LNCaP clone FGC (cell line): ENCODE measurements at regions not wholly inside any gene's neighbourhood (a gene's known extent, or its start where the extent isn't known, plus 50 kb on each side); places are given as distances from the start of the nearest gene placed in this dataset.

Source experiments
- DNase-seq: peaks from one replicate; pipeline ENCODE4 v3.0.0-alpha.2; 2011; ENCODE audit warnings: low read depth
- H3K4me3 ChIP-seq: 2 replicates; pipeline ENCODE4 v1.5.1; 2011; ENCODE audit warnings: mild to moderate bottlenecking, low read depth, low read length, control low read depth
- TF ChIP-seq, protein P1 (sequence below): IDR thresholded peaks from 2 replicates; pipeline ENCODE4 v1.5.1; 2012; ENCODE audit warnings: mild to moderate bottlenecking; ENCODE audit not compliant: control insufficient read depth, insufficient read depth; ENCODE audit errors: extremely low read depth

DNA sequence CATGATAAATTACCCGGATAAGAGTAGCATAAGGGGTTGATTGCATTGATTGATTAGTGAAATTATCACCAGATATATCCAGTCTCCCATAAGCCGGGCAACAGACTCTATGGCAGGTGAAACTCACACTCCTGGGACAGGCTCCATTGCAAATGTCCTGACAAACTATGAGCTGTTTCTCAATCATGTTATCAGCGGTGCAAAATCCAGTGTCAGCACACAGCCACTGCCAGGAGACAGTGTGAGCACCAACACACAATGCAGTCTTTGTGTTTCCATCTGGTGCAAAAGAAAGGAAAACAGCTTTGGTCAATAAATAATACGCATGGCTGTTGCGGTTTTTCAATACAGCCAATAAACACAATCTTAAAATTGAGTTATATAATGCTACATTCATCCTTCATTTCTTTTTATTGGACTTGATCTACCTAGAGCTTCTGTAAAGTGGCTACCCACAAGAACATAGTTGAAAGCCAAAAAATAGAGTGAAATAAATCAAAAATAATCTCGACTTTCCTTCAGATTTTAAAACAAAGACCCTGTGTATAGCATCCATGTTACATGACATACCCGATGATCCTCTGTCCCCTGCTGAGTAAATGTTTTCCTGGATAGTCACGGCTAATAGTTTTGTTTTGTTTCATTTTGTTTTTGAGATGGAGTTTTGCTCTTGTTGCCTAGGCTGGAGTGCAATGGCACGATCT lies 64.3 kb upstream of the AFDN start:
- no peak for DNase-seq
- TF ChIP-seq, protein P1, sequence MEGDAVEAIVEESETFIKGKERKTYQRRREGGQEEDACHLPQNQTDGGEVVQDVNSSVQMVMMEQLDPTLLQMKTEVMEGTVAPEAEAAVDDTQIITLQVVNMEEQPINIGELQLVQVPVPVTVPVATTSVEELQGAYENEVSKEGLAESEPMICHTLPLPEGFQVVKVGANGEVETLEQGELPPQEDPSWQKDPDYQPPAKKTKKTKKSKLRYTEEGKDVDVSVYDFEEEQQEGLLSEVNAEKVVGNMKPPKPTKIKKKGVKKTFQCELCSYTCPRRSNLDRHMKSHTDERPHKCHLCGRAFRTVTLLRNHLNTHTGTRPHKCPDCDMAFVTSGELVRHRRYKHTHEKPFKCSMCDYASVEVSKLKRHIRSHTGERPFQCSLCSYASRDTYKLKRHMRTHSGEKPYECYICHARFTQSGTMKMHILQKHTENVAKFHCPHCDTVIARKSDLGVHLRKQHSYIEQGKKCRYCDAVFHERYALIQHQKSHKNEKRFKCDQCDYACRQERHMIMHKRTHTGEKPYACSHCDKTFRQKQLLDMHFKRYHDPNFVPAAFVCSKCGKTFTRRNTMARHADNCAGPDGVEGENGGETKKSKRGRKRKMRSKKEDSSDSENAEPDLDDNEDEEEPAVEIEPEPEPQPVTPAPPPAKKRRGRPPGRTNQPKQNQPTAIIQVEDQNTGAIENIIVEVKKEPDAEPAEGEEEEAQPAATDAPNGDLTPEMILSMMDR, result no peak
- no peak overlapping the region for H3K4me3 ChIP-seq

DNA sequence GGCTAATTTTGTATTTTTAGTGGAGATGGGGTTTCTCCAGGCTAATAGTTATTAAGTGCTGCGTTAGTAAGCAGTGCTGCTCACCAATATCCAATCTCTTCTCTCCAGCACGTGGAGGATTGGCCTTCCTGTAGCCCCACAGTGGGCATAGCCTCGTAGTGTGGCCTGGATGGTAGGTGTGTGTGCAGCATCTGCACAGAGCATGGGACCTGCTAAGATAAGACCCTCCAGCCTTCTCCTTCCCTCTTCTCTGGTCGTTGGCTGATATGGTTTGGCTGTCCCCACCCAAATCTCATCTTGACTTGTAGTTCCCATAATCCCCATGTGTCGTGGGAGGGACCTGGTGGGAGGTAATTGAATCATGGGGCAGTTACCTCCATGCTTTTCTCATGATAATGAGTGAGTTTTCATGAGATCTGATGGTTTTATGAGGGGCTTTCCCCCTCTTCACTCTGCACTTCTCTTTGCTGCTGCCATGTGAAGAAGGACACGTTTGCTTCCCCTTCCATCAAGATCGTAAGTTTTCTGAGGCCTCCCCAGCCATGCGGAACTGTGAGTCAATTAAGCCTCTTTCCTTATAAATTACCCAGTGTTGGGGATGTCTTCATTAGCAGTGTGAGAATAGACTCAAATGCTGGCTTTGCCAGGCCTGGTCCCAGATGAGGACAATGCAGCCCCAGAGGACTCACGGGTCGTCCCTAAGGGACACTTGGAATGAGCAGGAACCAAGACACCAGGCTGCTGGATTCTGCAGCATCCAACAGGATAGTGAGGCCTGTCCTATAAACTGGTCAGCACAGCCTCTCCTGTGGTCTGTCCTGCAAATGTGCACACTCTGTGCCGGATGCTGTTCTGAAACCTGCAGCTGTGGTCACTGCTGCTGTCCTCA lies 63.4 kb upstream of the AFDN start:
- DNase-seq, result no peak
- TF ChIP-seq, protein P1, result no peak
- H3K4me3 ChIP-seq, result no peak overlapping the region

DNA sequence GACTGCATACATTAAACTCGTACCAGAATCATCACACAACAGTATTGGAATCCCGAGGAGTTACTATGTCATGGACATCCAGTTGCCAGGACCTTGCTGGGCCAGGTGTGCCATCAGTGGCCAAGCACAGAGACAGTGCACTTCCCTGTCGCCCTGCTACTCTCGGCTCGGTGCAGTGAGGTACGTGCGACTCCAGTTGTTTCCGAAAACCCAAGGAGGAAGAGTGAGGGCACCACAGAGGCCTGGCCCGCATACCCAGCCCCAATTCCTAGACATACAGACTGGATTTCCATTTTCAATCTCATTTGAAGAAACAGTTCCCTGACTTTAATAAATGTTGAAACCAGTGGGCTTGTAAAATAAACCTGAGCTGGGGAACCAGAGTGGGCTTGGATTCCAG lies 62.5 kb upstream of the AFDN start:
- DNase-seq, result no peak
- H3K4me3 ChIP-seq, result no peak overlapping the region
- TF ChIP-seq, protein P1, result no peak

DNA sequence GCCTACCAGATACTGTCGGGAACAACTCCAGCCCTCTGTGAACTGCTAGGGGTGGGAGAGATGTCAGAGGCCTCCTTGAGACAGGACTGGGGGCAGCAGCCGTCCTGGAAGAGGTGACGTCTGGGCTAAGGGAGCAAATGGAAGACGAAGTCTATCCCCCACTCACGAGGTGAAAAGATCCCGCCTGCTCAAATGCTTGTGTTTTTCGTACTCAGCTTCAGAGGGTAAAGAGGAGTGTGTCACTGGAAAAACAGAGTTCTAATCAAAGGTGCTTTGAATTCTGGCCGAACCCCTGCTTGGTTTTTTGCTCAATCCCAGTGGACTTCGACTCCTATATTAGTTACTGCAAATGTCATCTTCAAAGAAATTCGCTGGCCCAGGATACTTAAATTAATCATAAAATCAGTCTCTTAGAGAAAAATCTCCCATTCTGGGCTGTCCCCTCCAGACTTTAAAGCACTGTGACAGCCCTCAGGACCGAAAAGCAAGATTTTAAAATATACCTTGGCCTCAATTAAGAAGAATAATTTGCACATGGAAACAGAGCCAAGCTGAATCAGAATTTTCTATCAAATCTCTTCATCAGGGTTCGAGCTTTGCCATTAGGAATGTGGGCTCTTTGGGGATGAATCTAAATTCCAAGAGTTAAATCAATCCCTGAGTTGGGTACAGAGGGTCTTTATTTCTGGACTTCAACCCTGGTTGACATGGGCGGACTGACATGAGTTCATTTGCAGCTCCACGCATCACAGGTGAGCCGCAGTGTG lies 61.8 kb upstream of the AFDN start:
- TF ChIP-seq, protein P1, result no peak
- DNase-seq, result no peak
- H3K4me3 ChIP-seq, result no peak overlapping the region

DNA sequence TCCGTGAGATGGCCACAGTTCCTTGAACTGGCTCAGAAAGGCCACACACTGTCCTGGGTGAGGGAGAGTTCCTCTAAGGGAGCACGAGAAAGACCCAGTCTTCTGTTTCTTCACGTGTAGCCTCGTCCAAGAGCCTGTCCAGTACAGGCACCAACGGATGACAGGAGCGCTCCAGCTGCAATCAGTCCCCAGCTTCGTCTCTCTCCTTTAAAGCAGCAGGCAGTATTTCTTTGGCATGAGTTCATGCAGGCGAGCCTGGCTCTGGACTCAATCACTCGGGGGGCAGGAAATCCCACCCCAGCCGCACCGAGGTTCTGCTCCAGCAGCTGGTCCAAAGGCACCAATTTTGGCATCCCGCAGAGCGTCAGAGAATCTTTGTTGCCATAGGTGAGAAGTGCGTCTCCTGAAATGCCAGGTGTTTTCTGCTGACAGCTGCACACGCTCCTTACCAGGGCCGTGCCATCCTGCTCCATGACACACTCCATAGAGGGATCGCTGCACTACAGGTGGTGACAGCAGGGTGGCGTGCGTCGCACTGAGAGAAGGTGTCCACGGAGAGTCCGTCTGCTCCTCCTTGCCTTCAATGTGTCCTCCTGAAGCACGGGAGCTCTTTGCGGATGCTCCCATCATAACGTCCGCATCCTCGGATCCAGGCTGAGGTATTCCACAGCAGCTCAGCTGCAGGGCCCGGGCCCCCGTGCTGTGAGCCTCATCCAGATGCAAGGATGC lies 59.6 kb upstream of the AFDN start:
- H3K4me3 ChIP-seq, result no peak overlapping the region
- no peak for DNase-seq
- TF ChIP-seq, protein P1, result no peak

DNA sequence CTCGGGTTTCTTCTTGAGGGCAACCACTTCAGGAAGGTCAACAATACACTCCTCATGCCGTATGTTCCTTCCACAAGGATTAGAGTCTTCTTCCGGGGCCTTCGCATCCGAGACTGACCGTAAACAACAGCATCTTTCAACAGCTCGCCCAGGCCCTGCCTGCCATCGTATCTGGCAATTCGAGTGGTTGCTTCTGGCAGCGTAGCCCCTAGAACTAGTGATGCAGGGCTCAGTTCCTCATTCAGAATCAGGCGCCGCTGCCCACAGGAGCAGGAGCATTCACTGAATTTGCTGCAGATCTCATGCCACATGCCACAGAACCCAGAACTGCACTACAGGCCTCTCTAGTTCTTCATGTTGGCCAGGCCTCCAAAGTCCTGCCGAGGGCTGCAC lies 59.0 kb upstream of the AFDN start:
- H3K4me3 ChIP-seq, result no peak overlapping the region

More for the DNA sequence above, 59.0 kb upstream of the AFDN start:
- TF ChIP-seq, protein P1, result no peak
- no peak for DNase-seq
